ENCODE measurements at regions not wholly inside any gene's neighbourhood (a gene's known extent, or its start where the extent isn't known, plus 50 kb on each side); places are given as distances from the start of the nearest gene placed in this dataset.

DNA sequence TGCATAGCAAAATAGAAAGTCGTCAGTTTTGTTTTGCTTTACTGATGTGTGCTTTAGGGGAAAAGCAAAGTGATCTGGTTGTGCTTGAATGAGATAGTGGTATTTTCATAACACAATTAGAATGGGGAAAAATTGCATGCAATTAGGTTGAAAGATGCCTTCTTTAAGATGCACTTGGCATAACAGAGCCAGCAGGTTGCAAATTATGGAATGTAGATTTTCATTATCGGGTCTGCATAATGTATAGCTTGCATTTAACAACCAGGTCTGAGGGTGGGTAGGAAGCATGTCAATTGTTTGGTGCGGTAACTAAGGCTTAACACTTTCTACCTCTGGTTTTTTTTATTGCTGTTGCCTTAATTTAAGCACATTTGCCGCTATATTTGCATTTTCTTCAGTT, 370.7 kb upstream of the MCTP2 start:
- Histone ChIP-seq H3K36me3 (no peaks in the 10 kb centered on the region), H3K4me1 (no peaks in the 10 kb centered on the region), H3K27me3 (no peaks in the 10 kb centered on the region), H3K9me3 (no peaks in the 10 kb centered on the region), H3K27ac (no peak overlapping the region), H3K4me3 (no peak overlapping the region)
- DNase-seq: no peak
- in situ Hi-C loops (cut with MboI; ENCODE audit: low pct_ligation_motif_present in 1 of 4, low pct_unique_long_range_greater_than_20kb in 1 of 4, low sequenced_read_pairs in 3 of 4): no loop called here
- intact Hi-C loops (cut with DNase I; ENCODE audit: low total_unique reads): no loop called here
- 83 to 93% methylated on average over 4 of the region's 4 CpGs for WGBS, 2 donors (ENCODE audit: low coverage in 1 of 2)
- TF ChIP-seq EP300 (IDR thresholded peaks at IDR 0.05; ENCODE audit: low read depth) (no peak), POLR2AphosphoS5 (IDR thresholded peaks at IDR 0.05) (no peak), POLR2A (IDR thresholded peaks at IDR 0.05) (no peak)
- TF ChIP-seq, protein P1, sequence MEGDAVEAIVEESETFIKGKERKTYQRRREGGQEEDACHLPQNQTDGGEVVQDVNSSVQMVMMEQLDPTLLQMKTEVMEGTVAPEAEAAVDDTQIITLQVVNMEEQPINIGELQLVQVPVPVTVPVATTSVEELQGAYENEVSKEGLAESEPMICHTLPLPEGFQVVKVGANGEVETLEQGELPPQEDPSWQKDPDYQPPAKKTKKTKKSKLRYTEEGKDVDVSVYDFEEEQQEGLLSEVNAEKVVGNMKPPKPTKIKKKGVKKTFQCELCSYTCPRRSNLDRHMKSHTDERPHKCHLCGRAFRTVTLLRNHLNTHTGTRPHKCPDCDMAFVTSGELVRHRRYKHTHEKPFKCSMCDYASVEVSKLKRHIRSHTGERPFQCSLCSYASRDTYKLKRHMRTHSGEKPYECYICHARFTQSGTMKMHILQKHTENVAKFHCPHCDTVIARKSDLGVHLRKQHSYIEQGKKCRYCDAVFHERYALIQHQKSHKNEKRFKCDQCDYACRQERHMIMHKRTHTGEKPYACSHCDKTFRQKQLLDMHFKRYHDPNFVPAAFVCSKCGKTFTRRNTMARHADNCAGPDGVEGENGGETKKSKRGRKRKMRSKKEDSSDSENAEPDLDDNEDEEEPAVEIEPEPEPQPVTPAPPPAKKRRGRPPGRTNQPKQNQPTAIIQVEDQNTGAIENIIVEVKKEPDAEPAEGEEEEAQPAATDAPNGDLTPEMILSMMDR (IDR thresholded peaks at IDR 0.05): no peak

DNA sequence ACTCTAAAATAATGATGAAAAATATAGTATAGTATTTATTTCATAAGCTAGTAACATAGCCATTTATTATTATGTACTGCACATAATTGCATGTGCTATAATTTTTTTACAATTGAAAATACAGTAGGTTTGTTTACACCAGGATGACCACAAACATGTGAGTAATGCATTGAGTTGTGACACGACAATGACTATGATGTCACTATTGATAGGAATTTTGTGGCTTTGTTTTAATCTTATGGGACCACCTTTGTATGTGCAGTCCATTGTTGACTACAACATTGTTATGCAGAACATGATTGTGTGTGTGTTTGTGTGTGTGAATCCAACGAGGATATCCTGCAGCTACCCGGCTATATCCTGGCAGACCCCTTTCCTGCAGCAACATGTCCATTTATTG, 372.2 kb upstream of the MCTP2 start:
- Histone ChIP-seq H3K4me1 (no peaks in the 10 kb centered on the region), H3K27ac (no peak overlapping the region), H3K36me3 (no peaks in the 10 kb centered on the region), H3K27me3 (no peaks in the 10 kb centered on the region), H3K9me3 (no peaks in the 10 kb centered on the region), H3K4me3 (no peak overlapping the region)
- TF ChIP-seq EP300 (IDR thresholded peaks at IDR 0.05; ENCODE audit: low read depth) (no peak), POLR2A (IDR thresholded peaks at IDR 0.05) (no peak), POLR2AphosphoS5 (IDR thresholded peaks at IDR 0.05) (no peak)
- TF ChIP-seq, protein P1 (IDR thresholded peaks at IDR 0.05): no peak
- in situ Hi-C loops (cut with MboI; ENCODE audit: low pct_ligation_motif_present in 1 of 4, low pct_unique_long_range_greater_than_20kb in 1 of 4, low sequenced_read_pairs in 3 of 4) (no loop called here), intact Hi-C loops (cut with DNase I; ENCODE audit: low total_unique reads) (no loop called here)
- DNase-seq: no peak
- WGBS, 2 donors (ENCODE audit: low coverage in 1 of 2): 78 to 89% methylated on average over 3 of the region's 3 CpGs

DNA sequence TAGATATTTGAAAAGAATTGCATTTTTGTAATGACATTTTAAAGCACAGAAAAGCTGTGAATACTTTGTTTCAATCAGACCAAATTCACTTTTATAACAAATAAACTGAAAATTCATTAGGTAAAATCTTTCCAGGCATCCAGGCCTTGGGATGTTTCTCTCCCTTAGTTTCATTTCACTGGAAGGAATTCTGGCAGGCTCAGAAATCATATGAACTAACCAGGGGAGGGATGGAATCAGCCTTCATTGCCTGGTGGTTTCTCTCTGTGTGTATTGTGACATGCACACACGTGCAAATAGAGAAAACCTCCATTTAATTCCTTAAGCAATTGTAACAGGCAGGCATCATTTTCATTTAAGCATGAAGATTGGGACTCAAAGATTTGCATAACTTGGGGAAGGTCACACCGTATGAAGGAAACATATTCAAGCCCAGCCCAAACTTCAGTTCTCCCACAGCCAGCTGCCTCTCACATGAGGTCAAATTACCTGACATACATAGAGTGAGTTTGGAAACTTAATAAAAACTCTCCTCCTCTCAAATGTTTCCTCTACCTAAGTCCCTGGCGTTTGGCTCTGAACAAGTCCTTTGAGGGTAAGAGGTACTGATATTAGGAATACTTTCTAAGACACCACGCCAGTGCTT, 376.1 kb upstream of the MCTP2 start:
- intact Hi-C loops (cut with DNase I; ENCODE audit: low total_unique reads): no loop called here
- WGBS, 2 donors (ENCODE audit: low coverage in 1 of 2): 50 to 75% methylated on average over 1 to 4 of the region's 4 CpGs
- Histone ChIP-seq H3K36me3 (no peaks in the 10 kb centered on the region), H3K9me3 (no peaks in the 10 kb centered on the region), H3K27ac (no peak overlapping the region), H3K27me3 (no peaks in the 10 kb centered on the region), H3K4me1 (no peaks in the 10 kb centered on the region), H3K4me3 (no peak overlapping the region)
- DNase-seq: no peak
- TF ChIP-seq POLR2A (IDR thresholded peaks at IDR 0.05): no peak
- TF ChIP-seq, protein P1 (IDR thresholded peaks at IDR 0.05): no peak
- no peak for TF ChIP-seq EP300 (IDR thresholded peaks at IDR 0.05; ENCODE audit: low read depth)
- TF ChIP-seq POLR2AphosphoS5 (IDR thresholded peaks at IDR 0.05): no peak
- in situ Hi-C loops (cut with MboI; ENCODE audit: low pct_ligation_motif_present in 1 of 4, low pct_unique_long_range_greater_than_20kb in 1 of 4, low sequenced_read_pairs in 3 of 4): no loop called here

DNA sequence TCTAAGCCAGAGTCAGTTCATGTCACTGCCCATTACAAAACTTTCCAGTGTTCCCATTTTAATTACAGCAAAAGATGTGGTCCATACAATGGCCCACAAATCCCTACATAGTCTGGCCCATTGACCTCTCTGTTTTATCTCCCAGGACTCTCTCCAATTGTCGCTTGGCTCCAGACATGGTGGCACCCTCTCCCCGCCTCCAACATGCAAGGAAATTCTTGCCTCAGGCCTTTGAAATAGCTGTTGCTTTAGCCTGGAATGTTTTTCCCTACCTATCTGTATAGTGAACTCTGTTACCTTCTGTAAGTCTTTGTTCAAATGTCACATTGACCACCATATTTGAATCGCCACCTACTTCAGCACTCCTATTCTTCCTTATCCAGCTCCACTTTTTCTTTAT, 377.3 kb upstream of the MCTP2 start:
- WGBS, 2 donors (ENCODE audit: low coverage in 1 of 2): 88 to 92% methylated on average over 2 to 3 of the region's 3 CpGs
- H3K9me3 ChIP-seq: no peaks in the 10 kb centered on the region

More for the DNA sequence above, 377.3 kb upstream of the MCTP2 start:
- H3K27ac ChIP-seq: no peak overlapping the region
- in situ Hi-C loops (cut with MboI; ENCODE audit: low pct_ligation_motif_present in 1 of 4, low pct_unique_long_range_greater_than_20kb in 1 of 4, low sequenced_read_pairs in 3 of 4) (no loop called here), intact Hi-C loops (cut with DNase I; ENCODE audit: low total_unique reads) (no loop called here)
- no peak for DNase-seq
- no peaks in the 10 kb centered on the region for H3K4me1 ChIP-seq
- no peak overlapping the region for H3K4me3 ChIP-seq
- H3K27me3 ChIP-seq: no peaks in the 10 kb centered on the region
- H3K36me3 ChIP-seq: no peaks in the 10 kb centered on the region
- TF ChIP-seq POLR2A (IDR thresholded peaks at IDR 0.05) (no peak), POLR2AphosphoS5 (IDR thresholded peaks at IDR 0.05) (no peak), EP300 (IDR thresholded peaks at IDR 0.05; ENCODE audit: low read depth) (no peak)
- TF ChIP-seq, protein P1 (IDR thresholded peaks at IDR 0.05): no peak
